GM12873 (cell line): ENCODE measurements at regions not wholly inside any gene's neighbourhood (a gene's known extent, or its start where the extent isn't known, plus 50 kb on each side); places are given as distances from the start of the nearest gene placed in this dataset.

ENCODE experiments used
- TF ChIP-seq, protein P1 (sequence below): IDR thresholded peaks from 2 replicates; pipeline ENCODE4 v1.5.1; 2012; ENCODE audit warnings: low read depth, mild to moderate bottlenecking, moderate library complexity, low read length, control low read depth; ENCODE audit not compliant: insufficient read depth; ENCODE audit errors: missing control alignments

DNA sequence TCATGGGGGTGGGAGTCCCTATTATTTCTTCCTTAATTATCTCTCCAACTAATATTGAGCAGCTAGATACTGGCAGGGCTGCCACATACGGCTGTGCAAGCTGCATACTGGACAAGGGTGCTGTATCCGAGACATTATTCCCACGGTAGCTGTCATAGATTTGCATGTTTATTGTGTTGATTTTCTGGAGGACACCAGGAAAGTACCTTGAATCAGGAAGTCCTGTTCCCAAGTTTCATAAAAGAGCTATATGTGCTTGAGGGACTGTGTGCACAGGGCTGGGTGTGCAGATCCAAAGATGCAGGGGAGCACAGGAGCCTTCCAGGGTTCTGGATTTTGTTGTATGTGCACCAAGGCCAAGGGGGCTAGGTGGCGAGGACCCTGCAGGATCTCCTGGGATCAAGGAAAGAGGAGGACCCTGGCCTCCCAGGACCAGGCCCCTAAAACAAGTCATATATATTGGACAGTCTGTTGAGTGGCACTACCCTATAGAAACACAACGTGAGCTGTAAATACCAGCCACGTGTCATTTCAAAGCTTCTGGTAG, 119.2 kb upstream of the ALDH1A3 start:
- TF ChIP-seq, protein P1, sequence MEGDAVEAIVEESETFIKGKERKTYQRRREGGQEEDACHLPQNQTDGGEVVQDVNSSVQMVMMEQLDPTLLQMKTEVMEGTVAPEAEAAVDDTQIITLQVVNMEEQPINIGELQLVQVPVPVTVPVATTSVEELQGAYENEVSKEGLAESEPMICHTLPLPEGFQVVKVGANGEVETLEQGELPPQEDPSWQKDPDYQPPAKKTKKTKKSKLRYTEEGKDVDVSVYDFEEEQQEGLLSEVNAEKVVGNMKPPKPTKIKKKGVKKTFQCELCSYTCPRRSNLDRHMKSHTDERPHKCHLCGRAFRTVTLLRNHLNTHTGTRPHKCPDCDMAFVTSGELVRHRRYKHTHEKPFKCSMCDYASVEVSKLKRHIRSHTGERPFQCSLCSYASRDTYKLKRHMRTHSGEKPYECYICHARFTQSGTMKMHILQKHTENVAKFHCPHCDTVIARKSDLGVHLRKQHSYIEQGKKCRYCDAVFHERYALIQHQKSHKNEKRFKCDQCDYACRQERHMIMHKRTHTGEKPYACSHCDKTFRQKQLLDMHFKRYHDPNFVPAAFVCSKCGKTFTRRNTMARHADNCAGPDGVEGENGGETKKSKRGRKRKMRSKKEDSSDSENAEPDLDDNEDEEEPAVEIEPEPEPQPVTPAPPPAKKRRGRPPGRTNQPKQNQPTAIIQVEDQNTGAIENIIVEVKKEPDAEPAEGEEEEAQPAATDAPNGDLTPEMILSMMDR: no peak

DNA sequence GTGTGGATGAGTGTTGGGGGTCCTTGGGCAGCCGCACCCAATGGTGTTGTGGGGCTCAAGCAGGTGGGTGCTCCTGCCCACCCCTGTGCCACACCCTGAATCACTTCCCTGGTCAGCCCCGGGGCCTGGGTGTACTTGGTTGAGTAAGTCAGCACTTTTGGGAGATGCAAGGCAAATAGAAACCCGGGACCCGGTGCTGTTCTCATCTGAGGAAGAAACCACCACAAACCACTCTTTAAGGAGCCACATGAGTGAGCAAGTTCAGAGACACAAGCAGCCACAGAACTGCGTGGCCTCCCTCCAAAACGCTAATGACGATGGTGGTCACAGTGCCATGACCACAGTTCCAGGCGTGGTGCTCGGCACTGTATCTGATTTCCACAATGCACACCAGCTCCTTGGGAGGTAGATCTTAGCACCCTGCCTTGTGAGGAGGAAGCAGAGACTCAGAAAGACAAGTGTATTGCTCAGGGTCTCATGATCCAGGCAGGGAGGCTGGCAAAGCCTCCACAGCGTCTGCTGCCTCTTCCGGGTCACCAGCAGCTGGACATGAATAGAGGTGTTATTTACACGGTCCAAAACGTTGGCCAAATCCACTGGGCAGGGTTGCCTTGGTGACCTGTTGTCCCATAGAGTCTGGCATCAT, 118.2 kb upstream of the ALDH1A3 start:
- TF ChIP-seq, protein P1: no peak

DNA sequence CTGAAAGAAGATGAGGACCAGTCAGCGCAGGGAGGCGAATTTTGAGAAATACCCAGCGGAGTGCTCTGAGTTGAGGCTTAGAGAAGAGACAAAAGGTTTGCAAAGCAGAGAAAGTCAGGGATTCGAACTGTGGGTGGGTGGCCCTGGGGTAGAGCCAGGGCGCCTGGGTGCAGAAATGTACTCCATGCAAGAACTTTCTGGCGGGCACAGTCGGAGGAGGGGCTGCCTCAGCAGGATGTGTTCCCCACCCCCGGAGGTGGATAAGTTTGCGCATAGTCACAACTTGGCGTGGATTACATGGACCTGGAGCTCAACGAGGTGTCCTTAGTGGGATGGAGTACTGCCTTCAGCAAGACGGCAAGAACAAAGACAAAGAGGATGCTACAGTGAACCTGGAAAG, 117.3 kb upstream of the ALDH1A3 start:
- TF ChIP-seq, protein P1: no peak

DNA sequence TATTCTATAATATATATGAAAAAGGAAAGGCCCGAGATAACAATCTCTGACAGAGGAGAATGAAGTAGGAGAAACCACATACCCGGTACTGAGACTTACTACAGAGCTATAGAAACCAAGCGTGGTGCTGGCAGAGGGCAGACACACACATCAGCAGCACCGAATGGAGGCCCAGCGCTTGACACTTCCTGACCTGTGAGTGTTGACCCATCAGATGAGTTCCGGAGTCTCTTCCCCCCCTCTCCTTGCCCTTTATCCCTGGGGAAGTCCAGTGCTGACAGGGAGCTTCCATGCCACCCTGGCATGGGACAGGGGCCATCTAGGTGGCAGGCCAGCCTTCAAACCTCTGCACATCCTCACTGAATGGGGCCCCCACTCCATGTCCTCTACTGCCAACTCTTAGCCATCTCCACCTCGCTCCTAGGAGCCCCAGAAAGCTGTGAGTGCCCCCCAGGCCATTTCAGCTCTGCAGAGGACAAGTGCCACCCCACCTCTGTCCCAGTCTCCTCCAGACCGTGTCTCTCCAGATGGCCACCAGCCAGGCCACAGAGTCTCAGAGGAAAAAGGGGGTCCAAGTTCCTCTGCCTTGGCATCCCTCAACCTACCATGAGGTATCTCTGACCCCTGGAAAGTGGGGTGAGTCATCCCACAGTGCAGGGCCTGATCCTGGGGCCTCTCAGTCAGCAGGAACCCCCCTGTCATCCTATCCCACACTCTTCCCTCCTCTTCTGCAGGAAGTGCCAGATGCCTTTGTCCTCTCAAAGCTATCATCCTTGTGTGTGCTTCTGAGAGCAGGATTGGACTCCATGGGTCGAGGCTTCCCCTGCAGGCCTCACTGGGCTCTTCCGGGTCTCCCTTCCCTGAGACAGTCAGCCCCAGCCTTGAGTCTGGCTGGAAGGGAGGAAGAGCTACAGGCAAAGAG, 116.5 kb upstream of the ALDH1A3 start:
- TF ChIP-seq, protein P1: no peak

DNA sequence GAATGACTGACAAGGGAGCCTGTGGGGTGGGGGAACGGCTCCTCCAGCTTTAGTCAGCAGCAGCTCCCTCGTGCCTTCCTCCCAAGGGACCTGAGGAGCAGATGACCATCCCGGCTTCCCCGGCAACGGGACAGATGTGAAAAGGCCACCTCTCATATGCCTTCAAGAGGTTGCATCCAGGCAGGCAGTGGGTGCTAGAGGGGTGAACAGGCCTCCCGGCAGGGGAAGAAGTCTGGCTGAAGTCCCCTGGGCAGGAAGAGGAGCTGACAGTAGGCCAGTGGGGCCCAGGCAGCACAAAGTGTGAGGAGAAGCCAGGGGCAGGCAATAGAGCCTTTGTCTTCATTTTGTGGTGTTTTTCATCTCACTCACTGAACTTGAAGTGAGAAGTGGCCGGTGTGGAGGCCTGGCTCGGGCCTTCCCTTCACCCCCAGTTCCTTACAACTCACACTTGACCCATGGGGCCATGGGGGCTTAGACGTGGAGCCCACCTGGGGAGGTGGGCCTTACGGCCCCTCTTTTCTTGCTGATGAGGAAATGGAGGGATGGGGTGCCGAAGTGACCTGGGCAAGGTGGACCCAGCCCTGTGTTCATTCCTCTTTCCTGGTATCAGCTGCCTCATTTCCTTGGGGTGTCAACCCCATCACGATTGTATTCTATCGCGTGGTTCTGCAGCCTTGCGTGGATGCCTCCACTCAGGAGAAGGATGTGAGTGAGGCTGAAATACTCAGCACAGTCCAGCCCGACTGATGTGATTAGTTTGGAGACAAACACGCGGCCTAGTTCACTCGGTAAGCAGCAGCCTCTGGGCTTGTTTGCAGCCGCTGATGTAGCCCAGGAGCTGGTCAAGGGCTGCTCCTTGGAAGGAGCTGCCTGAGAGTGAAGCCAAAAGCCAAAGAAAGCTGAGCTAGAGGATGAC, 115.5 kb upstream of the ALDH1A3 start:
- TF ChIP-seq, protein P1: no peak

DNA sequence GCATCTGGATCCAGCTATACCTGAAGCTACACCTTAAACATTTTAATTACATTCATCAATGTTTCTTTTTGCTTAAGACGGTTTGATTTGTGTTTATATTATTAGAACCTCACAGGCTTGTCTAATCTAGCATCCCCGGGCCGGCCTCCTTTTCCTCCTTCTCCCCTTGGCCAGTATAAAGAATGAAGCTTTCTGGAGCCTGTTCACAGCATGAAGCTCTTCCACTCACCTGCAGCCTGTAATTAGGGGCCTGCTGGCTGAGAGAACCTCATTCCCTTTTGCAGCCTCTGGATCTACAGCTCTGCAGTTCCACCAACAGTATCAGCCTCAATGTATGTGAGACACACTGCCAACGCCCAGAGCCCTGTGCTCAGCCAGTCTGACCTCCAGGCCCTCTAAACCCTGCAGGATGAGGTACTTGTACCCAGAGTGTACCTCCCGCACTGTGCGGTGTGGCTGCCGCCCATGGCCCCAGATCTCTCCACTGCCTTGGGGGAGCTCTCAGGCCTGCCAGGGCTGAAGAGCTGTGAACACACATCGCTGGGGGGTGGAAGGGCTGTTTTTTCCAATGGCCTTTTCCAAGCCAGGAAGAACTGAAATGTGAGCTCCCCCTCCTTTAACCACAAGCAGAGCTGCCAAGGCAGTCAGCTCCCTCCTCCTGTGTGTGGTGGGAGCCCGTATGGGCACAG, 114.7 kb upstream of the ALDH1A3 start:
- TF ChIP-seq, protein P1: no peak
